NCI-H2081 (cell line): ENCODE measurements at regions not wholly inside any gene's neighbourhood (a gene's known extent, or its start where the extent isn't known, plus 50 kb on each side); places are given as distances from the start of the nearest gene placed in this dataset.
"Not testable (repeated sequence)": the region's sequence is repeated elsewhere in the genome, so short reads cannot be mapped to it uniquely, and the experiment has no call there.

Source experiments
- DNase-seq, 2 experiments: peaks; one replicate each; lab custom pipeline; 2025; lab: John Stamatoyannopoulos, UW

DNA sequence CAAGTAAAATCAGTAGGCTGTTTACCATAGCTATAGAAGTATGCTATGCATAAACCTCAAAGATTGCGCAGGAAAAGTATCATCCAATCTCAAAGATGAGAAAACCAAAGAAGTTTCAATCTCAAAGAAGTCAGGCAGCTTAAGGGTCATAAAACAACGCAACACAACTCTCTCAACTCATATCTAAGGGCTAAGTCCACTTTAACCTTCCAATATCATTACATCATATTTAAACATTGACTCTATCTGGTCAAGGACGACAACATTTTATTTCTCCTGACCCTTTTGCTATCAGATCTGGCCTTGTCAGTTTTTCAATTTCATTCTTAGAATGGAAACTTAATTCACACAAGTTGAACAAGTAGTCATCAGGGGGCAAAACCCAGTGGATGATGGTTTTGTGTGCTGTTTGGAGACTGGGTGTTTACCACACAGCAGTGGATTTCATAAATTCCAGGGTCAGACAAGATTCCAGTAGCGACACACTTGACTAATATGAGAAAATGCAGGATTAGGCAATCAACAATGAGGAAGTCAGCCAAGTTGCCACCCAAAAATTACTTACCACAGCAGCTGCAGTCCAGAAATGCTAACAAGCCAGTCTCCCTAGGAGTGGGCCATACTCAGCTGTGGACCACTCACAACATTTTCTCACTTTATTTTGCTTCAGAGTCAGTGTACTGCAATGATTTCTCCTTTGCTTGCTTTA lies 108.7 kb upstream of the NBPF26 start:
- not testable (repeated sequence) for DNase-seq

GRCh38 chr1:120617493-120617892 lies 106.3 kb upstream of the NBPF26 start:
- DNase-seq = not testable (repeated sequence)

GRCh38 chr1:120619867-120620692 lies 103.7 kb upstream of the NBPF26 start:
- not testable (repeated sequence) for DNase-seq

- not testable (repeated sequence) for DNase-seq
These were observed 103.1 kb upstream of the NBPF26 start for GRCh38 chr1:120620693-120620969.

DNA sequence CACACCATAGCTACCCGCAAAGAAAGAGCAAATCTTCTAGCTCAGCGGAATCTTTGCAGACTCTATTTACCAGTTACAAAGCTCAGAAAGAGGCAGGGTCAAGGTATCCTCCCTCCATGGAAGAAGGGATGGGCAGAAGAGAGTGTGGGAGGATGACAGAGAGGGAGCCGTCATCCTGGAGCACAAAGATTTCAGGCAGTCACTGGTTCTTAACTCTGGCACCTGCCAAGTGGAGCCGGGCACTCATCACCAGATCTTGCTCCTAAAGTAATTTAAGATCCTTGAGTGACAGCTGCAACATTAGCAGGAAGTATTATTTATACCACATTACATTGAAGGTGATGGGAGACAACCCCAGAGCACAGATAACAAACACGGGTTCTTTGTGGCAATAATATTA lies 102.5 kb upstream of the NBPF26 start:
- DNase-seq = not testable (repeated sequence)

DNA sequence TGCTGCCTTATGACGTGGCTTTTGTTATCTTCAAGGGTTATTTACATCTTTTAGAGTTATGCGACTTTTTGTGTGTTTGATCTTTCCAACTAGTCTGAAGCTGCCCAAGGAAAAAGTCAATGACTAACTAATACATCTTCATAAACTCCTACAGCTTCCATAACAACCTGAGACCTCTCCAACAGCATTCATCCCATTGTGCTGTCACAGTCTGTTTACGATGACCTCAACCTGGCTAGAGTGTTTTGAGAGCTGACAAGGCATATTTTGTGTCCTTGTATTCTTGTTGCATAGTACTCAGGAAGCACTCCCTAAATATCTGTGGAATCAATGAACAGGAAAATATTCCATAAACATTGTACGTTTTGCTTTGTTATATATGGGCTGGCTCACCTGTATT lies 100.2 kb upstream of the NBPF26 start:
- not testable (repeated sequence) for DNase-seq

GRCh38 chr1:120624565-120625064 lies 99.1 kb upstream of the NBPF26 start:
- not testable (repeated sequence) for DNase-seq

- not testable (repeated sequence) for DNase-seq
These were observed 93.8 kb upstream of the NBPF26 start for GRCh38 chr1:120629832-120630455.

GRCh38 chr1:120634816-120635806 lies 88.6 kb upstream of the NBPF26 start:
- not testable (repeated sequence) for DNase-seq

DNA sequence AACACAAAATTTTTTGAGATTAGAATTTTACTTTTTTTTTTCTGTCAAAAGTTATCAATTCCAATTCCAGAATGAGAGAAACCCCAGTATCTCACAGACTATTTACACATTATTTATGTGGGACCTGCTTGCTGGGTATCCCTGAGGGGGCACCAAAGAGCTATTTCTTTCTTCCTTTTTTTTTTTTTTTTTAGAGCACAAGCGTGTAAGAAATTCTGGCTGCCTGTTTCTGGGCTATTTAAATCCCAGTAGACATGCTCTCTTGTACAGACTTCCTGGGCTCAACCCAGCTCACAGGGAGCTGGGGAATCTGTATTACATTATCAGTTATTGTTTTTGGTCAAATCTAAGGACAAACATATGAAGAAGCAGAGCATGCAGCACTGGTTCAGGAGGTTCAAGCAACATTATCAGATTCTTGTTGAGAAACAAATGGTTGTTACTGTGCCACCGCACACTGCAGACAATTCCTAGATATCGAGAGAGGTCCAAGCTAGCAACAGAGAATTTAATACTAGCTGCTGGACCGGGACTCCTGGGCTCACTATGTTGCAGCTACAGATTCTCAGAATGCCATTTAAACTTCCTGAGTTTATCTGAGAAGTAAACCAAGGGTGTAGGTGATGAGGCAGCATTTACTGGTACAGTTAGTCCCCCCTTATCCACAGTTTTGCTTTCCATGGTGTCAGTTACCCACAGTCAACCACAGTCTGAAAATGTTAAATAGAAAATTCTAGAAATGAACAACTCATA lies 83.3 kb upstream of the NBPF26 start:
- DNase-seq = not testable (repeated sequence)

GRCh38 chr1:120641014-120641302 lies 82.8 kb upstream of the NBPF26 start:
- not testable (repeated sequence) for DNase-seq

- DNase-seq = not testable (repeated sequence)
These were observed 76.6 kb upstream of the NBPF26 start for GRCh38 chr1:120647182-120647581.

DNA sequence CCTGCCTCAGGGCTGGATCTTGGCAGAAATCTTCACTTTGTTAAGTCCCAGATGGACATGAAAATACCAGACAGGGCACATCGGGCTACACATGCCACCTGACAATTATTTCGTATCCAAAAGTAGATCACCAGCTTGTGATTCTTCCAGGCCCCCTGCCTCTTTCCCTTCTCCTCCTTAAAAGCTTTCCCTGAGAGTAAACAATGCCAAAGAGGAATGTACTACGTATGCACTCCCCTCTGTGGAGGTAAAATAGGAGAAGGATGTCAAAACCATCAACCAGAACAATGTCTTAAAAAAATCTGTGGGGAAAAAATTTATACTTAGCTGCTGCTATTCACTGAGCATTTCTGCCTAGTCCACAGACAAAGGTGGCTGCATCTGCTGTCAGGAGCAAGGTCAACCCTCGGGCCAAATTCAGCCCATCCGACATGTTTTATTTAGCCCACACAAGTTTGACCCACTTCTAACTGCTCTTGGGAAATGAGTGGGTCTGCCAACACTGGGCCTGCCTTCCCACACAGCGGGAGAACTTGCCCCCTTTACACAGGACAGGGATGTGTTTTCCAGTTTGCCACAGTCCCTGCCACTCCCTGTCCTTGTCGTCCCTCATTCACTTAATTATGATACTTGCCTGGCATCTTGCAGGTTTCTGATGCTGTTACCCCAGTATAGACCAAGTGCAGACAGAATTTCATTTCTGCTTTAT lies 74.7 kb upstream of the NBPF26 start:
- not testable (repeated sequence) for DNase-seq

DNA sequence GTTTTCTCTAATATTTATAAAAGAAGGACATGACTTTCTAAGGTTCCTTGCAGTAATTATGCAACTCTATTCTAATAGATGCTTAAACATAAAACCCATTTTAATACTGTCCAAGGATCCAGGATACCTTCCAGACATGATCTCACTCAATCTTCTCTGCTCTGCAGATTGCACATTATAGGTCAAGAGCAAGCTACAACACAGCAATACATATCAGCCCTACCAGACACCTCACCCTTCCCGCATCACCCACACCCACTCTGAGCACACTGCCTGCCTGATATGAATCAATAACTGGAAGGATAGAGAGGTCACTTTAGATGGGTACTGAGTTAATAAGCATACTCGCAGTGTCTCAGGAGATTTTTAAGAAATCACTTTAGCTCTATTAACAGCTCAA lies 74.0 kb upstream of the NBPF26 start:
- not testable (repeated sequence) for DNase-seq

GRCh38 chr1:120654114-120654513 lies 69.6 kb upstream of the NBPF26 start:
- DNase-seq = not testable (repeated sequence)

GRCh38 chr1:120655394-120655793 lies 68.4 kb upstream of the NBPF26 start:
- DNase-seq = not testable (repeated sequence)

- DNase-seq = not testable (repeated sequence)
These were observed 67.6 kb upstream of the NBPF26 start for GRCh38 chr1:120656116-120656515.

DNA sequence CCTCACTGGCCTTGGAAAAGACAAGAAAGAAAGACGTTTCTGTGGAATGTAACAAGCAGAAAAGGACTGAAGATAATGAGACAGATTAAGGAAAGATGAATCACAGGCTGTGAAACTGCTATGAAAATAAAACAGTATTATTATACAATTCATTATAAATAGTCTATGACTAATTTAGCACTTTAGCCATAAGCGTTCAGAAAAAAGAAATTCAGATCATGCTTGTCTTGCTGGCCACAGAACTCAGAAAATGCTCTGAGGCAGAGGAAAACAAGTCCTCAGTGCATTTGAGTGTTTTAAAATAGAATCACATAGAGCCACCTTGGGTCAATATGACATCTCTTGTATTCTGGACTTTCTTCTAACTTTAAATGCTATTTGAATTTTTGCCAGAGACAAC lies 65.9 kb upstream of the NBPF26 start:
- DNase-seq = not testable (repeated sequence)

DNA sequence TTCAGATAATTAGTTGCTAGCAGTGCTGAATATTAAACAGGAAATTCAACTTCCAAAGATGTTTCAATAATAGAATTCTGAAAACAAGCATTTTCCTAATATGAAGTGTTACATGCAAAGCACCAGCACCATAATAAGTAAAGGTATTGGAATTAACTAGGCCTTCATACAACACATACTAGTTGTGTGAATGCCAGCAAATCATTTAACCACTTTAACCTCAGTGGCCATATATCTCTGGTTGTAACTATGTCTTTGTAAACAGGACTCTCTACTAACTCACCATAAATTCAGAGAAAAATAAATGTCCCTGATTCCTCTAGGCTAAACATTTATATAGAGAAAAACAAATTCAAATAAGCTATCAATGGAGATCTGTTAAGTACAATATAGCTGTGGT lies 65.1 kb upstream of the NBPF26 start:
- not testable (repeated sequence) for DNase-seq

DNA sequence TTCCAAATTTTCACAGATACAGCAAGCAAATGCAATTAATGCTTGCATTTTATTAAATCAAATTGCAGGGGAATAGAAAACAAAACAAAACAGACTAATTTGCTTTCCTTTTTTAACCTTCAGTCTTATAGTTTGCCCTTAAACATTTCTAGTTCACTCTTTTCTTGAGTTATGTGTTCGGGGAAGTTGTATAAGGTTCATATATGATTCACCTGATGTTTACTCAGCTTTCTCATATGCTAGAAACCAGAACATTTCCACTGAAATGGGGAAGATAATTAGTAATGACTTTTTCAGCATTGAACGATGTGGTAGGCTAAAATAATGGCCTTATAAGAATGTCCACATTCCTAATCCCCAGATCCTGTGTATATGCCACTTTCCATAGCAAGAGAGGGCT lies 64.6 kb upstream of the NBPF26 start:
- not testable (repeated sequence) for DNase-seq
